ENCODE measurements at regions not wholly inside any gene's neighbourhood (a gene's known extent, or its start where the extent isn't known, plus 50 kb on each side); places are given as distances from the start of the nearest gene placed in this dataset.
A peak's percentile ranks its signal among the peaks of the same experiment; 100 is the strongest.

DNA sequence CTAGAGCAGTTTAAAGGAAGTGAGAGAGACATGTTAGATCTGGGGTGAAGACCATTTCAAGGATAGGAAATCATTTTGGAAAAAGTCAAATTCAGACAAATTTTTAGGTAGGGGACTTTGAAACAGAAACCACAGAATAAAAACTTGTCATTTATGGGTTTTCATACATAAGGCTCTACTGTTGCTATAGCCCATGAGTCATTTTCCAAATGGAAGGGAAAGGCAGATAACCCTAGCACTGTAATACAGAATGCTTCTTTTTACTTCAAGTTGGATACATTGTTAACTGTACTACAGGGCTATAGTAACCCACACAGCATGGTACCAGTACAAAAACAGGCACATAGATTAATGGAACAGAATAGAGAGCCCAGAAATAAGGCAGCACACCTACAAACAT is 455.4 kb downstream of the EBF1 start:
- intact Hi-C loops (cut with DNase I), result no loop called here
- DNase-seq (no peak), ATAC-seq (no peak)
- no peak overlapping the region for H3K4me3 ChIP-seq
- H3K36me3 ChIP-seq (replicated peaks in 1 of 2; ENCODE audit: insufficient read depth in 1 of 2, low read depth in 2 of 2), result no peaks in the 10 kb centered on the region
- no peak for TF ChIP-seq POLR2A (IDR thresholded peaks at IDR 0.05)
- no peaks in the 10 kb centered on the region for H3K27me3 ChIP-seq
- no peak overlapping the region for H3K27ac ChIP-seq
- H3K9me3 ChIP-seq, result no peaks in the 10 kb centered on the region
- H3K4me1 ChIP-seq, result no peaks in the 10 kb centered on the region

GRCh38 chr5:158643840-158644239 is 455.9 kb downstream of the EBF1 start:
- Histone ChIP-seq H3K36me3 (replicated peaks in 1 of 2; ENCODE audit: insufficient read depth in 1 of 2, low read depth in 2 of 2) (no peaks in the 10 kb centered on the region), H3K9me3 (no peaks in the 10 kb centered on the region), H3K4me3 (no peak overlapping the region), H3K27ac (no peak overlapping the region), H3K27me3 (no peaks in the 10 kb centered on the region), H3K4me1 (no peaks in the 10 kb centered on the region)
- WGBS, 2 donors, result 65 to 79% methylated on average over 1 of the region's 1 CpG
- TF ChIP-seq CTCF (IDR thresholded peaks at IDR 0.05) (no peak), POLR2A (IDR thresholded peaks at IDR 0.05) (no peak)
- intact Hi-C loops (cut with DNase I), result no loop called here
- no peak for ATAC-seq
- no peak for DNase-seq

GRCh38 chr5:158642879-158643278 is 456.8 kb downstream of the EBF1 start:
- Histone ChIP-seq H3K36me3 (replicated peaks in 1 of 2; ENCODE audit: insufficient read depth in 1 of 2, low read depth in 2 of 2) (no peaks in the 10 kb centered on the region), H3K4me3 (no peak overlapping the region), H3K27ac (no peak overlapping the region), H3K27me3 (no peaks in the 10 kb centered on the region), H3K9me3 (no peaks in the 10 kb centered on the region), H3K4me1 (no peaks in the 10 kb centered on the region)
- ATAC-seq (no peak), DNase-seq (peak in 1 of 4 donors; percentile 7)
- intact Hi-C loops (cut with DNase I), result no loop called here
- TF ChIP-seq CTCF (IDR thresholded peaks at IDR 0.05) (no peak), POLR2A (IDR thresholded peaks at IDR 0.05) (no peak)

DNA sequence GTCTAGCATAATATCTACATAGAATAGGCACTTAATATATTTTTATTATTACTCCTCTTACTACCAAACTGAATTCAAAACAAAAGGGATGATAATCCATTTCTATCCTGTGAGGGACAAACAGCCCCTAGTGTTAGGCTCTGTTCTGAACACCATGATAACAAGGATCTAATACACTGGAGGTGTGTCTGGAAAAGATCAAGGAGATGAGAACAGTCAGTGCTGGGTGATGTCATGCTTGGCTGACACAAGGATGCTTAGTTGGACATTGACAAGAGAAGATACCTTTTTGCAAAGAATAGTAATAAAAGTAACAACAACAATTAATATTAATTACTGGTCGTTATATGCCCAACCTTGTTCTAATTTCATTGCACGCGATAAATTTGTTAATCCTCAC is 458.7 kb downstream of the EBF1 start:
- H3K27ac ChIP-seq, result no peak overlapping the region
- WGBS, 2 donors, result 85 to 97% methylated on average over 3 of the region's 3 CpGs
- intact Hi-C loops (cut with DNase I), result no loop called here
- TF ChIP-seq POLR2A (IDR thresholded peaks at IDR 0.05), result no peak
- no peak for TF ChIP-seq CTCF (IDR thresholded peaks at IDR 0.05)
- no peaks in the 10 kb centered on the region for H3K4me1 ChIP-seq
- H3K27me3 ChIP-seq, result no peaks in the 10 kb centered on the region
- H3K4me3 ChIP-seq, result no peak overlapping the region
- H3K9me3 ChIP-seq, result no peaks in the 10 kb centered on the region
- ATAC-seq, result no peak
- no peaks in the 10 kb centered on the region for H3K36me3 ChIP-seq (replicated peaks in 1 of 2; ENCODE audit: insufficient read depth in 1 of 2, low read depth in 2 of 2)
- DNase-seq, result no peak

DNA sequence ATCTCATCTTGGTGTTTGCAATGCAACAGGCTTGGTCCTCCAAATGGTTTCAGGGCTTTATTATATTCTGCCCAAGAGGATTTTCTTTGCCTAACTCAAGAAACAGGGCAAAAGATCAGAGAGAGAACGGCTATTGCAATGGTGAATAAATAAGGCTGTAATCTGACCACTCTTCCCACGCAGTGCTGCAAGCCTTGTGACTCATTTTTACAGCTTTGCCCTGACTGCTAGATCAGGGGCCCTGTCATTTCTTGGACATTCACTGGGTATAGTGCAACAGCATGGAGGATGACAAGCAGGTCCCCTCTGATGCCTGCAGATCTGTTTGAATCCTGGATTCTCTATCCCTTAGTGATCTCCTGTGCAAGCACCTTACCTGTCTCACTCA is 459.1 kb downstream of the EBF1 start:
- DNase-seq, result no peak
- Histone ChIP-seq H3K27ac (no peak overlapping the region), H3K9me3 (no peaks in the 10 kb centered on the region), H3K27me3 (no peaks in the 10 kb centered on the region), H3K4me1 (no peaks in the 10 kb centered on the region), H3K4me3 (no peak overlapping the region), H3K36me3 (replicated peaks in 1 of 2; ENCODE audit: insufficient read depth in 1 of 2, low read depth in 2 of 2) (no peaks in the 10 kb centered on the region)
- ATAC-seq, result no peak
- intact Hi-C loops (cut with DNase I), result no loop called here
- WGBS, 2 donors, result 72 to 86% methylated on average over 2 of the region's 2 CpGs
- TF ChIP-seq POLR2A (IDR thresholded peaks at IDR 0.05), result no peak
- no peak for TF ChIP-seq CTCF (IDR thresholded peaks at IDR 0.05)
